ENCODE measurements at regions not wholly inside any gene's neighbourhood (a gene's known extent, or its start where the extent isn't known, plus 50 kb on each side); places are given as distances from the start of the nearest gene placed in this dataset.

- TF ChIP-seq CTCF (IDR thresholded peaks at IDR 0.05; ENCODE audit: low read length) (no peak), EZH2 (optimal IDR thresholded peaks at IDR 0.05; ENCODE audit: low read depth, low read length) (no peak), EZH2phosphoT487 (IDR thresholded peaks at IDR 0.05; ENCODE audit: low read length) (no peak)
Measured at GRCh38 chr2:82674652-82675051, 1784.4 kb downstream of the SUCLG1 start.
